NCI-H774 (cell line): ENCODE measurements at regions not wholly inside any gene's neighbourhood (a gene's known extent, or its start where the extent isn't known, plus 50 kb on each side); places are given as distances from the start of the nearest gene placed in this dataset.
"Not testable (repeated sequence)": the region's sequence is repeated elsewhere in the genome, so short reads cannot be mapped to it uniquely, and the experiment has no call there.

ENCODE experiments used
- DNase-seq: peaks from one replicate; lab custom pipeline; 2025; lab: John Stamatoyannopoulos, UW

DNA sequence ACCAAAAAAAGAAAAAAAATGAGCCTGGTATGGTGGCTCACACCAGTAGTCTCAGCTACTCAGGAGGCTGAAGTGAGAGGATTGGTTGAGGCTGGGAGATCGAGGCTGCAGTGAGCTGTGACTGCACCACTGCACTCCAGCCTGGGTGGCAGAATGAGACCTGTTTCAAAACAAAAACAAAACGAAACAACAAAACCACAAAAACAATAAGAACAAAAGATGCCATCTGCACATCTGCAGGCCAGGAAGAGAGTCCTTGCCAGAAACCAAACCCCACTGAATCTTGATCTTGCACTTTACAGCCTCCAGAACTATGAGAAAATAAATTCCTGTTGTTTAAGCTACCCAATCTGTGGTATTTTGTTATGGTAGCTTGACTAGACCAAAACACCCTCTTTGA is 207.7 kb downstream of the YTHDC2 start:
- DNase-seq = no peak

- no peak for DNase-seq
Observed at GRCh38 chr5:113723021-113723420, 209.5 kb downstream of the YTHDC2 start.

DNA sequence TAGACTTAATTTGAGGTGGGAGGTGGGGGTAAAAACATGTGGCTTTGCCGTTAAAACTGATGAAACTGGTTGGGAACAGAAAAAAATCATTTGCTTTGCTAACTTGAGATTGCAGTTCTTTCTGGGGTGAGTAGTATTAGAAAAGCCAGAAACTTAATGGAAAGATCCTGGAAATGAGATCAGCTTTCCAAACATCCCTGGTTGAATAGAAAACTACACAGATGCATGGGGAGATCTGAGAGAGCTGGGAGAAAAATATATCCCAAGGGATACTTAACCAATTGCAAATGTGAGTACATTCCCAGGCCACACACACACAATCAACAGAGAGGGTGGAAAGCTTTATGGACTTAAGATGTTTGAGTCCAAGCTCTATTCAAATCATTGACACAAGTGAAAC is 222.3 kb downstream of the YTHDC2 start:
- no peak for DNase-seq

GRCh38 chr5:113742176-113742575 is 228.7 kb downstream of the YTHDC2 start:
- no peak for DNase-seq

- DNase-seq = no peak
Observed at GRCh38 chr5:113742639-113743038, 229.1 kb downstream of the YTHDC2 start.

GRCh38 chr5:113748403-113748802 is 234.9 kb downstream of the YTHDC2 start:
- no peak for DNase-seq

DNA sequence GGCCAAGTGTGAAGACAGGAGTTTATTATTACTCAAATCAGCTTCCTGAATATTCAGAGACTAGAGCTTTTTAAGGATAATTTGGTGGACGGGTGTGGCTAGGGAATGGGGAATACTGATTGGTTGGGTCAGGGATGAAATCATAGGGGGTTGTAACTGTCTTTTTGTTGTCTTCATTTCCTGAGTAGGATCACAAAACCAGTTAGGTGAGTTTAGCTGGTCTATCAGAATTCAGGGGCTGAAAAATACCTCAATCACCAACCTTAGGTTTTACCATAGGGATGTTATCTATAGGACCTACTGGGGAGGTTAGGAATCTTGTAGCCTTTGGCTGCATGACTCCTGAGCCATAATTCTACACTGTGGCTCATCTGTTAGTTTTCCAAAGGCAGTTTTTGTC is 235.8 kb downstream of the YTHDC2 start:
- no peak for DNase-seq

DNA sequence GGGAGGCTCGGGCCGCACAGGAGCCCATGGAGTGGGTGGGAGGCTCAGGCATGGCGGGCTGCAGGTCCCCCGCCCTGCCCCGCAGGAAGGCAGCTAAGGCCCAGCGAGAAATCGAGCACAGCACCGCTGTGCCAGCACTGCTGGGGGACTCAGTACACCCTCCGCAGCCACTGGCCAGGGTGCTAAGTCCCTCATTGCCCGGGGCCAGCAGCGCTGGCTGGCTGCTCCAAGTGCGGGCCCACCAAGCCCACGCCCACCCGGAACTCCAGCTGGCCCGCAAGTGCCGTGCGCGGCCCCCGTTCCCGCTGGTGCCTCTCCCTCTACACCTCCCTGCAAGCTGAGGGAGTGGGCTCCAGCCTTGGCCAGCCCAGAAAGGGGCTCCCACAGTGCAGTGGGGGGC is 239.7 kb downstream of the YTHDC2 start:
- DNase-seq = not testable (repeated sequence)

- DNase-seq = no peak
Observed at GRCh38 chr5:113755516-113755915, 242.0 kb downstream of the YTHDC2 start.

DNA sequence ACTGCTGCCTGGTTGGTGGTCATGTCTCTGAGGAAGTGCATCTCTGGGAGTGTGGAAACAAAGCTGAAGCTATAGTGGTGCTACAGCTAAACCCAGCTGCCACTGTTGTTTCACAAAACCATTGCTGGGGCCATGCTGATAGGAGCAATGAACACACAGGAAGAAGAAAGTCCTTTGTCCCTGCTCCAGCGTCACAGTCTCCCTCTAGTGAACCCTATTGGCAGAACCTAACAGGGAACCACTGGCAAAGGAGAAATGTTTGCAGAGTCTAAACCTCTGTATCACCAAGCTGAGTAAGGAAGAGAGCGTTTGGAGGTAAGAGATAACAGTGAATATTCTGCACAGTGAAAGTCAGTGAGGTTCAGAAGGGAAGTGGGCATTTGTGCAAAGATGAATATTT is 244.0 kb downstream of the YTHDC2 start:
- DNase-seq = no peak

DNA sequence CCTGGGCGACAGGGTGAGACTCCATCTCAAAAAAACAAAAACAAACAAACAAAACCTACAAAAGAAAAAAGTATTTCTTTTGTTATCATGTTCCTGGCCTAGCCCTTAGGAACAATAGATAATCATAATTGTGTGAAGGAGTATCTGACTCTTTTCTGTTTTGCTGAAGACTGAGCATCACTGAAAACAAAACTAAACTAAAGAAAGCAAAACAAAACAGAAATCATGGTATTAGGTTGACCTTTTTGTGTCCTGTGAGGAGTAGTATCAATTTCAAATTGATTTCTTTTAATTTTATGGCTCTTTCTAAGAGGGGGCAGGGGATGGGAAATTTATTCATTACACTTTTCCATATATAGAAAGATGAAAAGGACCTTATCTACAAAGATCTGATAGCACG is 246.0 kb downstream of the YTHDC2 start:
- DNase-seq = no peak

GRCh38 chr5:113760486-113760885 is 247.0 kb downstream of the YTHDC2 start:
- no peak for DNase-seq

GRCh38 chr5:113761594-113761993 is 248.1 kb downstream of the YTHDC2 start:
- DNase-seq = no peak

DNA sequence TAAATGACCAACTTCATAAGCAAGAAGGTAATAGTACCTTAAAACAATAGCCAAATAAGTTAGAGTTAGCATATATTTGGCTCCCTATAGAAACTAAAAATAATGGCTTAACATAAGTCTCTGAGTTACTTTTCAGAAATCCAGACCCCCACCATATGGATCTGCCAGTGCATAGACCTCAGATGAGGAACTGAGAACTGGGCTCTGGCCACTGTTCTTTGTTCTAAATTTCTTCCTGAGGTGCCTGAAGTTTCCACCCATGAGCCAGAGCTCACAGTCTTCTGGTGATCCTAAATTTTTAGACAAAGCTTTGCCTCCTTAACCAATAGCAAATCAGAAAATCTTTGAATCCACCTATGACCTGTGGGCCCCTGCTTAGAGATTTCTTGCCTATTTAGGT is 250.9 kb downstream of the YTHDC2 start:
- no peak for DNase-seq

- not testable (repeated sequence) for DNase-seq
Observed at GRCh38 chr5:113766827-113767226, 253.3 kb downstream of the YTHDC2 start.

DNA sequence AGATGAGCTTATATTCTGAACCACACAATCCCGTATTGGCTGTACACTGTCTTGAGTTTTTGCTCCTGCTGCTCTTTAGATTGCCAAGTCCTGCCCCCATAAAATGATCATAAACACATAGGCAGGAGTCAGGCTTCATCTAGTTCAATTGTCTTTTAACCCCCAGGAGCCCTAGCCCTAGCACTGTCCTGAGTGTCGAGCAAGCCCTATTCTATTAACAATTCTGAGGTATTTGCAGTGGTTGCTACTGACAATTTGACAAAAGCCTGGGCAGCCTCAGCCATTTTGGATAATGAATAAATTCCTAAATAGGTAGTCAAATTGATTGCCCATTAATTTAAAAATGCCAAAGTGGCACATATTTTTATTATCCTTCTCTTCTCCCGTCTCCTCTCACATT is 257.2 kb downstream of the YTHDC2 start:
- DNase-seq = no peak

GRCh38 chr5:113771483-113771882 is 258.0 kb downstream of the YTHDC2 start:
- DNase-seq = no peak

DNA sequence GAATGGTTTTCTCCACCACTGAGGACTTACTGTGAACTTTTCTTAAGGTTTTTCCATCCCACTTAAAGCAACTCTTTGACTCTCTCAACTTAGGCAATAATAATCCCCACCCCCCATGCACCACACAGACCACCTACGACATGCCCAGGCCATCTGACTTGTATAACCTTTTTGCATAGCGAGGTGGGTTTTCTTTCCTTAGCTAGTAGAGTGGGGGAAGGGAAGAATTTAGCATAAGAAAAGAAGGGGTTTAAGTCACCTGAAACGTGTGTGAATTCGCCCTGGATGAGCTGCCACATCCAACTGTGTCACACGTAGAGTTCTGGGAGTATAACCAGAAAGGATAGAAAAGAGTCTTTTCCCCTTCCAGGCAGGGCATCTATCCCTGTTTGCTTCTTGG is 262.7 kb downstream of the YTHDC2 start:
- DNase-seq = no peak

GRCh38 chr5:113776832-113777525 is 263.5 kb downstream of the YTHDC2 start:
- DNase-seq = no peak

DNA sequence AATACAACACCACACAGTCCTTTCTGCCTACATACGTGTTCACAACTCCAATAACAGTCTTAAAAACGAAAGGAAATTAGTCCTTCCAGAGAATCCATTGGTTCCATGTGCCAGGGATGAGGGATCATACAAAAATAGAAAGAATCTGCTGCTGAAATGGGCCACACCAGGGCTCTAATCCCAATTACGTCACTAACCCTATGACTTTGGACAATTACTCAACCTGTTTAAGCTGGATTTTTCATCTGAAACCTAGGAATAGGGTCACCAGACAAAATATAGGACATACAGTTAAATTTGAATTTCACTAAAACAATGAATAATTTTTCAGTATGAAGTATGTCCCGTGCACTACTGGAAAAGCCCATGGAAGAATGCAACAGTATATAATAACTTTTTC is 264.7 kb downstream of the YTHDC2 start:
- no peak for DNase-seq

DNA sequence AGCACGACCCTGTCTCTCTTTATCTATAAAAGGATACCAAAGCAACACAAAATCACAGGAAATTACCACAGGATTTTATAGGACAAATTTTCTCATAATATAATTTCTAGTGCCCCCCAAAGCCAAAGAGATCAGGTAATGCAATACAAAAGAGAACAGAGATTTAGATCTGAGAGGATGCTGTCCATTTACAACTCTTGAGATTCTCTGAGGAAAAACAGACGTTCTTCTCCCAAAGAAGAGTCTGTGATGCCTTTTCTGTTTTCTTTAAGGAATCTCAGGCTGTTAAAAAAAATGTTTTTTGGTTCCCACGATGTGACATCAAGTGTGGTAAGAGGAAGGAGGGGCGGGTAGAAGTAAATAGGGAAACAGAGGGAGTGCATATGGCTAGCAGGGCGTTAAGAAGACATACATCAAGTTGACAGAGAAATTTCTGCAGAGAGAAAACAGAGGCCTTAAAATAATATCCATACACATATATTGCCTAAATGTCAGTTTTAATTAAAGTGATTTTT is 274.7 kb downstream of the YTHDC2 start:
- no peak for DNase-seq

GRCh38 chr5:113789769-113790168 is 276.3 kb downstream of the YTHDC2 start:
- no peak for DNase-seq

GRCh38 chr5:113792806-113793205 is 279.3 kb downstream of the YTHDC2 start:
- no peak for DNase-seq

GRCh38 chr5:113794981-113795380 is 281.5 kb downstream of the YTHDC2 start:
- no peak for DNase-seq
